Progenitor cell of endocrine pancreas (in vitro differentiated cells): ENCODE measurements at regions not wholly inside any gene's neighbourhood (a gene's known extent, or its start where the extent isn't known, plus 50 kb on each side); places are given as distances from the start of the nearest gene placed in this dataset.

Experiments used
- DNase-seq: peaks from one replicate; pipeline ENCODE4 v3.0.0; 2021; ENCODE audit warnings: low spot score; ENCODE audit not compliant: unreplicated experiment
- H3K27ac Mint-ChIP-seq: 2 replicates; pipeline ENCODE4 v1.8.0; 2021; ENCODE audit warnings: mild to moderate bottlenecking, moderate library complexity, mixed read lengths
- H3K27me3 Mint-ChIP-seq: 2 replicates; pipeline ENCODE4 v1.8.0; 2021; ENCODE audit warnings: mixed read lengths
- H3K36me3 Mint-ChIP-seq: 2 replicates; pipeline ENCODE4 v1.8.0; 2022; ENCODE audit warnings: mixed read lengths; ENCODE audit not compliant: insufficient read depth
- H3K4me1 Mint-ChIP-seq: 2 replicates; pipeline ENCODE4 v1.8.0; 2021; ENCODE audit warnings: low read depth, mixed read lengths
- H3K4me3 Mint-ChIP-seq: 2 replicates; pipeline ENCODE4 v1.8.0; 2021; ENCODE audit warnings: low read depth, mild to moderate bottlenecking, moderate library complexity, mixed read lengths
- H3K9me3 Mint-ChIP-seq: 2 replicates; pipeline ENCODE4 v1.8.0; 2021; ENCODE audit warnings: low read depth, mixed read lengths
- CTCF ChIP-seq: fragments of 200-600 bp; sonication (generic); IDR thresholded peaks from one replicate; pipeline ENCODE4 v1.5.0; 2021; ENCODE audit warnings: antibody characterized with exemption, mild to moderate bottlenecking; ENCODE audit not compliant: unreplicated experiment

GRCh38 chr9:87137718-87138117 is 190.4 kb upstream of the GAS1 start:
- Mint-ChIP-seq H3K4me3 (no peak overlapping the region), H3K27me3 (peaks cover 15% of the 10 kb centered on the region), H3K27ac (no peak overlapping the region), H3K9me3 (peaks cover 11% of the 10 kb centered on the region), H3K4me1 (peaks cover 3% of the 10 kb centered on the region), H3K36me3 (no peaks in the 10 kb centered on the region)
- no peak for DNase-seq
- TF ChIP-seq CTCF: no peak

GRCh38 chr9:87138128-87139040 is 191.1 kb upstream of the GAS1 start:
- H3K9me3 Mint-ChIP-seq: peaks cover 5% of the 10 kb centered on the region
- DNase-seq: no peak
- H3K4me1 Mint-ChIP-seq: peaks cover 3% of the 10 kb centered on the region
- H3K36me3 Mint-ChIP-seq: no peaks in the 10 kb centered on the region
- TF ChIP-seq CTCF: no peak
- no peak overlapping the region for H3K4me3 Mint-ChIP-seq
- no peak overlapping the region for H3K27ac Mint-ChIP-seq
- peaks cover 15% of the 10 kb centered on the region for H3K27me3 Mint-ChIP-seq

DNA sequence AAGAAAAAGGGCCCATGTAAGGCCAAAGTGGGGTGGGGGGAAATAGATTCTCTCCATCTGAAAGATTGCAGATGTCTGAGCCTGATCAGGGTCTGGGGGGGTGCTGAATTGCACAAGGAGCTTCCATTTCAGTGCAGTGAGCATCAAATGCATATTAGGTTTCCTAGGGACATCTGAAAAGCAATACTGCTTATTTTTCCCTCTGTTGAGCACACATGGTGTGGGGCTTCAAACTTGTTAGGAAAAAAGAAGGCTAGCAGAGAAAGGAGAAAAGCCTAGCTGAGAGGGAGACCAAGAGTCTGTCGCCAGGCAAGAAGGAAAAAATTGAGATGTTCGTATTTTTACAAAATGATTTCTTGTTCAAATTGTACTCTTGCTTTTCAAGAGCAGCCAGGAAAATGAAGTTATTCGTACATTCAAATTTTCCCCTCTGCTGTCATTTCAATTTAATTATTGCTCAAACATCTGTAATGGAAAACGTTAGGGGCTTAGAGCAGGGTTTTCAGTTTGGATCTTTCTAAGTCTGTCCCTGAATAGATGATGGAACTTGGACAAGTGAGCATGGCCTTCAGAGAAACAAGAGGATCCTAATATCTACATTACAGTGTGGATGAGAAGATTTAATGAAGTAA is 191.9 kb upstream of the GAS1 start:
- H3K4me1 Mint-ChIP-seq: peaks cover 3% of the 10 kb centered on the region
- H3K27me3 Mint-ChIP-seq: peaks cover 15% of the 10 kb centered on the region
- no peak overlapping the region for H3K4me3 Mint-ChIP-seq
- no peak overlapping the region for H3K27ac Mint-ChIP-seq
- no peak for DNase-seq
- H3K36me3 Mint-ChIP-seq: no peaks in the 10 kb centered on the region
- TF ChIP-seq CTCF: no peak
- H3K9me3 Mint-ChIP-seq: peaks cover 3% of the 10 kb centered on the region

DNA sequence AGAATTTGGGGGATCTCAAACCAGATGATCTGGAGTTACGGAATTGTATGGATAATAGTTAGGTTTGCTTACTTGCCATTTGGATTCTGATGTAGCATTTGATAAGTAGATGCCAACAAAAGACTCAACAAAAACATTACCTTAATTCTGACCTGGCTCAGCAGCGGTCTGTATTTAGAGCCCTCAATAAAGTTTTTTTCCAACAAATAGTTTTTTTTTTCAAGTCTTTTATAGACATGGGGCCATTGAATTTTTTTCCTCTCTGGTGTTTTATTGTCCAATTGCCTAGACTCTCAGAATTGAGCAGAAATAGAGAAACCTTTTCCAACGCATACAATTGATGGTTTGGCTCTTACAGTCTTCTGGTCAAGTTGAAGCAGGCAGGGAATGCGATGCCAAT is 192.8 kb upstream of the GAS1 start:
- Mint-ChIP-seq H3K4me1 (peaks cover 3% of the 10 kb centered on the region), H3K27ac (no peak overlapping the region), H3K9me3 (no peaks in the 10 kb centered on the region), H3K4me3 (no peak overlapping the region), H3K36me3 (no peaks in the 10 kb centered on the region), H3K27me3 (peaks cover 20% of the 10 kb centered on the region)
- DNase-seq: no peak
- TF ChIP-seq CTCF: no peak

- Mint-ChIP-seq H3K4me1 (peaks cover 3% of the 10 kb centered on the region), H3K4me3 (no peak overlapping the region), H3K27me3 (peaks cover 25% of the 10 kb centered on the region), H3K9me3 (no peaks in the 10 kb centered on the region), H3K27ac (no peak overlapping the region), H3K36me3 (no peaks in the 10 kb centered on the region)
- no peak for TF ChIP-seq CTCF
- no peak for DNase-seq
Measured at GRCh38 chr9:87140605-87141109, 193.4 kb upstream of the GAS1 start.
